ENCODE measurements at regions not wholly inside any gene's neighbourhood (a gene's known extent, or its start where the extent isn't known, plus 50 kb on each side); places are given as distances from the start of the nearest gene placed in this dataset.

GRCh38 chr1:106072909-106073600, 983.4 kb upstream of the PRMT6 start:
- no peak for DNase-seq (ENCODE audit: low spot score)

GRCh38 chr1:106080608-106081325, 975.7 kb upstream of the PRMT6 start:
- no peak for DNase-seq (ENCODE audit: low spot score)

DNA sequence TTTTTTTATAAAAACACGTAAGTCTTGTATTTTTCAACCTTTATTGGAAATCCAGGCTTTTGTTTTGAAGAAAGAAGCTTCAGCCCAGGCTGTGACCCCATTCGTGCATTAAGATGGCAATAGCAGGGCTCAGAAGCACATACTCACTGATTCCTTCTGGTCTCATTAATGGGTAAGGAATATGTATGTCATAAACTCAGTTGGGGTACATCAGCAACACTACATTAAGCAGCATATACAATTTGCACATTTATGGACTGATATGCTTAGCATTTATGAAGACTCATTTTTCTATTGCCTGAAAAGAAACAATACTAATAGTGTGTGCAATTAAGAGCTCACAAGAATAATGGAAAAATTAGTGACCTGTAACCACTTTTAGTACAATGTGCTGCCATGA, 945.4 kb upstream of the PRMT6 start:
- DNase-seq (ENCODE audit: low spot score), result no peak

- no peak for DNase-seq (ENCODE audit: low spot score)
These were observed 942.6 kb upstream of the PRMT6 start for GRCh38 chr1:106113851-106114250.

GRCh38 chr1:106120789-106121188, 935.7 kb upstream of the PRMT6 start:
- DNase-seq (ENCODE audit: low spot score), result no peak

DNA sequence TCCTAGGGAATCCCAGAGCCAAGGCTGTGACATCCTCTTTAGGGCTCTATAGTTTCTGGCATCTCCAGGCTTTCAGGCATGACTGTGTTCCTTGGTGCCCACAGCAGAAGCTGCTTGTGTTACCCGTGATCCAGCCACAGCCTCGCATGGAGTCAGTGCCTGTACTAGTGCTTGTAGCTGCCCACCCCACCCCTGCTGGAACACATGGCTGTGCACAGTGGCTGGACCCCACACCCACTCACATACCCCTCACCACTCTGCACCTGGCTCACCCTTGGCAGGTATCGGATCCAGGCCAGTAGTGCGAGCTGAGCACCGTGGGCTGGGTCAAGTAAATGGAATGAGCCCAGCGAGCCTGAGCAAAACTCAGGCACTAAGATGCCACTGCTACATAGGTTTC, 934.7 kb upstream of the PRMT6 start:
- DNase-seq (ENCODE audit: low spot score), result no peak

DNA sequence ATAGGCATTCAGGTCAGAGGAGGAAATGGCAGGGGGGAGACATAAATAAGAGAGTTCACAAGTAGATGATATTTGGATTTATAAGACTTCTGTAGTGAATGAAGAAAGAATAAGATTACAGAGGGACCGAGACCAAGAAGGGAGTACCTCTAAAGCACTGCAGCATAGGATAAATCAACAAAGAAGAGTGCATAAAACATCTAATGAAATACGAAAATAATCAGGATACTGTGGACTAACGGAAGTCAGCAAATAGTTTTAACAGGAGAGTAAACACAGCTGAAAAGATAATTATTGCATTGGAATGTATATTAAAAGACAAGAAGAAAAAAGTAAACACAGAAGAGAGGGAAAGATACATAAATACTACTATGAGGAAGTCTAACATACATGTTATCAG, 921.9 kb upstream of the PRMT6 start:
- DNase-seq (ENCODE audit: low spot score), result no peak

- no peak for DNase-seq (ENCODE audit: low spot score)
These were observed 883.4 kb upstream of the PRMT6 start for GRCh38 chr1:106173101-106173500.

DNA sequence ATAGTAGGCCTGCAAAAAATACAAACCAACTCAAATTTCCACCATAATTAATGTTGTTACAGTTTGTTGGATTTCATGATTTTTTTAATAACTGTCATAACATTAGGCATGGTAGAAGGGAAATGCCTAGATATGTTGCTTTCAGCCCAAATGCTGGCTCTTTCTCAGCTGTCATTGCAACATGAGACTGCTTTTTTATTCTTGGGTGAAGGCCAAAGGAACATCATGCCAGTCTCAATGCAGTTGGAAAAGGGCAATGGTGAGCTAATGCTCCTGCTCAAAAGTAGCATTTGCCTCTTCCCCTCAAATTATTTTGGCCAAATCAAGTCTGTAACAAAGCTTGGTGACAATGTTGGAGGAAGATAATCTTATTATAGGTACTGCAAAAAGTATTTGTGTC, 877.7 kb upstream of the PRMT6 start:
- no peak for DNase-seq (ENCODE audit: low spot score)

DNA sequence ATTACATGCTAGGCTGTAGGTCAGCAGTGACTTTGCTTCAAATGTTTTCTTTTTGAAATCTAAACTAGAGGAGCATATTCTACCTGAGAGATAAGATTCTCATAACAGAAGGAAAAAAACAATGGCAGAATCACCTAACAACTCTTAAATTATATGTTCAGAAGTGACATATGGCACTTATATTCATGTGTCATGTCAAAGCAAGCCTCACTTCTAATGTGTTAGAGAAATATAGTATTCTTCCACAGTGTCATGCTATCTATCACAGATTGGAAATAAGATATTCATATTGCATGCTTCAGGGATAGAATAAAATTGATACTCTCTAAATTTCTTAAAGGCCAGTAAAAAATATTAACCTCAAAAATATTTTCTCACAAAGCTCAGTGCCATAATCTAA, 874.6 kb upstream of the PRMT6 start:
- DNase-seq (ENCODE audit: low spot score), result no peak

GRCh38 chr1:106185089-106185488, 871.4 kb upstream of the PRMT6 start:
- no peak for DNase-seq (ENCODE audit: low spot score)

GRCh38 chr1:106189780-106190179, 866.7 kb upstream of the PRMT6 start:
- no peak for DNase-seq (ENCODE audit: low spot score)

GRCh38 chr1:106194206-106194605, 862.3 kb upstream of the PRMT6 start:
- no peak for DNase-seq (ENCODE audit: low spot score)

- no peak for DNase-seq (ENCODE audit: low spot score)
These were observed 855.8 kb upstream of the PRMT6 start for GRCh38 chr1:106200711-106201110.

DNA sequence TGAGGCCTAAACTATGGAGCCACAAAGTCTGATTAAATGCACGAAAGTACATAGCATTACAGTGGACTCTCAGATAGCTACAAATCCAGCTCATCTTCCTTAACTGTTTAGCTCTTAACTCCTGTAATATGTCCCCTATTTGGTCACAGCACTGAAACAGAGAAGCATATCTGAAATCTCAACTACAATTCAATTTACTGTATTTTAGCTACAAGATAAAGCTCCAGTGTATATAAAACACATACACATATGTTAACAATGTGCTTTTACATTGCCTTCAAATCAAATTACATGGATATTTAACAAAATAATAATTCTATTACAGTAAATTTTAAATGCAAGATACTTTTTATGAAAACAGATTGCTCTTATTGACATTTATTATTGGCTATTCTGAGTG, 849.3 kb upstream of the PRMT6 start:
- no peak for DNase-seq (ENCODE audit: low spot score)

GRCh38 chr1:106217765-106218164, 838.7 kb upstream of the PRMT6 start:
- DNase-seq (ENCODE audit: low spot score), result no peak

- DNase-seq (ENCODE audit: low spot score), result no peak
These were observed 834.1 kb upstream of the PRMT6 start for GRCh38 chr1:106222403-106222802.

GRCh38 chr1:106223213-106223612, 833.3 kb upstream of the PRMT6 start:
- DNase-seq (ENCODE audit: low spot score), result no peak

DNA sequence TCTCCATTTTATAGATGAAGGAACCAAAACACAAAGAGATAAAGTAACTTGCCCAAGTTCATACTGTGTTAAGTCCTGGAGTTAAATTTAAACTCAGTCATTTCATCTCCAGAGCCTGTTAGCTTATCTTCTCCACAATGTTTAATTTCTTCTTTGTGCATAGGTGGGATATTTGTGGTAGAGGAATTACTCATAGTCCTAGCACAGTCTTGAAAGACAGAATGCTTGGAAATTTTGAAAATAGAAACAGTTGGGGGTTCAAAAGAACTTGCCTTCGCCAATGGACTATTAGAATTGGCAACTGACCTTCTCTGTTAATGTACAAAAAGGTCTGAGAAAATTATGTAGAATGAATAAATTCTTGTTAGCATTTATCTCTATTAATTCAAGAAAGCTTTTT, 832.0 kb upstream of the PRMT6 start:
- no peak for DNase-seq (ENCODE audit: low spot score)

DNA sequence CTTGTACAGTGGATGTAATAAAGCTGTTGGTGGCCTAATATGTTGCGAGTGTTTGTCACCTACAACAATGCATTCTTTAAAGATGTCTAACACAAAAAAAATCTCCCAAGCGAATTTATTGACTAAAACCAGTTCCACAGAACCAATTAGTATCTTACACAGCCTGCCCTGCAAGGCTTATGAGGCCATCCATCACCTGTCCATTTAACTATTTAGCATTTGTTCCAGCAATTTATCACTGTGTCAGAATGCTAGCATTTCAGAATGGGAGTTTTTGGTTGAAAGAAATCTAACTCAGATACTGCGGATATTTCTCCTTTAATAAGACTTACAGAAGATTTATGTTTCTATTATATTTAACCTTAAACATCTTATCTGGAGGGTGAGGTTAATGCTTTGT, 831.1 kb upstream of the PRMT6 start:
- no peak for DNase-seq (ENCODE audit: low spot score)

DNA sequence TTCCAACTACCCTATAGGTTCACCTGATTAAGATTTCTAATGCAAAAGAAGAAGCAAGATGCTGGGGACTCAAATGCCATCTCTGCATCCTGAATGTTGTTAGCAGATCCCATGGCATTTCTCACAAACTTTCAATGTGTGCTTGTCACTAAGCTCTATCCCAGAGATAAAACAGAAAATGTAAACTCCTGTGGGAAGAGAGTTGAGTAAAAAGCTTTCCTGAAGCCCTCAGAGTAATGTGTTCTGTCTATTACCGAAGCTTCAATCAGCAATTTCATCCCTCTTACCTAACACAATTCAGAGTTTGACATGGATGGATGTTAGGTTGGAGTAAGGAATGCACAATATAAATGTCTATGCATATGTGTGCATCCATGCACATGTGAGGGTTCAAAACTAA, 829.9 kb upstream of the PRMT6 start:
- no peak for DNase-seq (ENCODE audit: low spot score)

DNA sequence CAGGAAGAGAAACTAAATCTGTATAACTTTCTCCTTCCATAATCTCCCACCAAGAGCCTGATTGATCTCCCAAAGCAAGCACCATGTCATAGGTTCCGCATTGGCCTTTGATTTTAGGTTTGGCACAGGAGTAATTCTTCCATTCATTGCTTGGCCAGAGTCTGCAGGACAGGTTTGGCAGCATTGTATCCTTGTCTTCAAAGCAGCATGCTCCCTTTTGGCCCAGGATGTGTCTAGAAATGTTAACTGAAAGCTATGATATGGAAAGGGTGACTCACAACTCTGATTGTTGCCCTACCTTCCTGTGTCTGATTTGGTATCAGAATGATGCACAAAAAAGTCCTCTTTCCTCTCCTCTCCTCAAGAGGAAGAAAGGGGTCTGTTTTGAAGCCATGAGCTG, 824.3 kb upstream of the PRMT6 start:
- no peak for DNase-seq (ENCODE audit: low spot score)

DNA sequence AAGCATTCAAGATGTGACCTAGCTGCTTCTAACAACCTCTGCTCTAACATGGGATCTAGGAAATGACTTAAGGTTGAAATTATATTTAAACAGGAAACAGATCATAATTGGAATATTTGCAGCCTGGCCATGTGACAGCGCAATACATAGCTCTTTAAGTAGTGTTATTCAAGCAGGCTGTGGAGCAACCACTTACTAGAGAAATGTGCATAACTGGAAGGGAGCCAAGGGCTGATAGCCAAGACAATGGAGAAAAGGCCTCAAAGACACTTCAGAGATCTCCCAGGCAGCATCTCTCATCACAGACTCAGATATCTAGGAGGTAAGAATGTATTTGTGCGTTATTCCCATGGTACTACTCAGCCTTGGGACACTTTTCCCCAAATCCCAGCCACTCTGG, 823.0 kb upstream of the PRMT6 start:
- DNase-seq (ENCODE audit: low spot score), result no peak

DNA sequence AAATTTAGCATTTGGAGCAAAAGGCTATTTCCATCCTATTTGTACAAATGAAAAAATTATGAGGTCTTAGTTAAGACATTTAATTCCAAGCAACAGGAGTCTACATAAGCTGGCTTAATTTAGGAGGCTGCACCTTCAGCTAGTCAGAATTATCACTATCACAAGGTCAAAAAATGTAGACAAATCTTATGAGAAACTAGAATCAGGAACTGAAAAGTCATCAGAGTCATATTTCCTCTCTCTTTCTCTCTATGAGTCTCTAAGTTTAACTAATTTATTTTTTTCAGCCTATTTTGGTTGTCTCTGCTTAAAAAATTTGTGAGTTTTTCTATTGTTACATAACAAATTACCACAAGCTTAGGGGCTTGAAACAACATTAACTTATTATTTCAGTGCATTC, 807.1 kb upstream of the PRMT6 start:
- no peak for DNase-seq (ENCODE audit: low spot score)
